GM19099 (cell line): ENCODE measurements at regions not wholly inside any gene's neighbourhood (a gene's known extent, or its start where the extent isn't known, plus 50 kb on each side); places are given as distances from the start of the nearest gene placed in this dataset.

ENCODE experiments used
- POLR2A ChIP-seq: IDR thresholded peaks from 3 replicates; pipeline ENCODE4 v1.6.1; 2011; ENCODE audit warnings: low read depth; ENCODE audit not compliant: insufficient read length; ENCODE audit errors: extremely low read depth

- no peak for TF ChIP-seq POLR2A
These were observed 108.5 kb downstream of the SOCS6 start for GRCh38 chr18:70397259-70397925.

GRCh38 chr18:70394672-70395071 lies 105.8 kb downstream of the SOCS6 start:
- TF ChIP-seq POLR2A = no peak

- no peak for TF ChIP-seq POLR2A
These were observed 101.7 kb downstream of the SOCS6 start for GRCh38 chr18:70390371-70391090.

GRCh38 chr18:70387027-70387426 lies 98.2 kb downstream of the SOCS6 start:
- TF ChIP-seq POLR2A = no peak

DNA sequence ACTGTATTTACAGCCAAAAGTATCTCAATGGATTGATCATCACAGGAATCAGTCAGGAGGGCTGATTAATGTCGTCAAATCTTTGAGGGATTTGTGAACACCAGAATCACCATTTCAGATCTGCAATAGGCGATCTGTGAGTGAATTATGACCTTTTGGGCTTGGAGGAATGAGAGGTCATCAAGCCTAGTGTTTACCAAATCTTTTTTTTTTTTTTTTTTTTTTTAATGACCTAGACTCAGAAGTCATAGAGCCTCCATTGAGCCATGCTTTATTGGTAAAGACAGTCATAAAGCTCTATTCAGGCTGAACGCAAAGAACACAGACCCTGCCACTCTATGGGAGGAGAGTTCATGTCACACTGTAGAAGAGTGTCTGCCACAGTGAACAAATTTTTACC lies 97.7 kb downstream of the SOCS6 start:
- TF ChIP-seq POLR2A = no peak

DNA sequence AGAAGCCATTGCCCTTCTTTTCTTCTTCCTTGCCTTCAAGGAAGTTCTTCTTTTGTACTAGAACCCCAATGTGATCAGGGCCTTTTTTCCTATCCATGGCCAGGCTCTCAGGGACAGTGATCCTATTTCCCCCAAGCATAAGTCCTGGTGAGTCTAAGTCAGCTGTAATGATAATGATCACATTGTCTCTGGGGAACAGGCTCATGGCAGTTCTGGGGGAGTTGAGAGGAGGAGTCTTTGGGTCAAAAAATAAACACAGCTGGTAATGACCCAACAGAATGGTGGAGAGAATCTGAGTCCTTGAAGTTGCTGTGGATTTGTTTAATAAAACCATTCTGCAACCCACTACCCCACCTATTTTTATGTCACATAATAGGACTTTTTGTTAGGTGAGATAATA lies 96.6 kb downstream of the SOCS6 start:
- TF ChIP-seq POLR2A = no peak

DNA sequence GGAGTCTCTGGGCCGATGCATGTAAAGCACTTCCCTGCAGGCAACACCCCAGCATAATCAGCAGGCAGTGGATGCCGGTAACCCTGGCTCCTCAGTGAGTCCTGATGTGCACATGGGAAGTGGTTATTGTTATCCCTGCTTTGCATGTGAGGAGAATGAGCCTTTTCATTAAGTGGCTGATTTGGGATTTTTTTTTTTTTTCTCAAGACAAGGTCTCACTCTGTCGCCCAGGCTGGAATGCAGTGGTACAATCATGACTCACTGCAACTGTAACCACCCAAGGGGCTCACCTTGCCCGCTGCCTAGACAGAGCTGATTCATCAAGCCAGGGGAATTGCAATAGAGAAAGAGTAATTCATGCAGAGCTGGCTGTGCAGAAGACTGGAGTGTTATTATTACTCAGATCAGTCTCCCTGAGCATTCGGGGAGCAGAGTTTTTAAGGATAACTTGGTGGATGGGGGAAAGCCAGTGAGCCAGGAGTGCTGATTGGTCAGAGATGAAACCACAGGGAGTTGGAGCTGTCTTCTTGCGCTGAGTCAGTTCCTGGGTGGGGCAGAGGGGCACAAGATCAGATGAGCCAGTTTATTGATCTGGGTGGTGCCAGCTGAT lies 95.4 kb downstream of the SOCS6 start:
- TF ChIP-seq POLR2A = no peak

DNA sequence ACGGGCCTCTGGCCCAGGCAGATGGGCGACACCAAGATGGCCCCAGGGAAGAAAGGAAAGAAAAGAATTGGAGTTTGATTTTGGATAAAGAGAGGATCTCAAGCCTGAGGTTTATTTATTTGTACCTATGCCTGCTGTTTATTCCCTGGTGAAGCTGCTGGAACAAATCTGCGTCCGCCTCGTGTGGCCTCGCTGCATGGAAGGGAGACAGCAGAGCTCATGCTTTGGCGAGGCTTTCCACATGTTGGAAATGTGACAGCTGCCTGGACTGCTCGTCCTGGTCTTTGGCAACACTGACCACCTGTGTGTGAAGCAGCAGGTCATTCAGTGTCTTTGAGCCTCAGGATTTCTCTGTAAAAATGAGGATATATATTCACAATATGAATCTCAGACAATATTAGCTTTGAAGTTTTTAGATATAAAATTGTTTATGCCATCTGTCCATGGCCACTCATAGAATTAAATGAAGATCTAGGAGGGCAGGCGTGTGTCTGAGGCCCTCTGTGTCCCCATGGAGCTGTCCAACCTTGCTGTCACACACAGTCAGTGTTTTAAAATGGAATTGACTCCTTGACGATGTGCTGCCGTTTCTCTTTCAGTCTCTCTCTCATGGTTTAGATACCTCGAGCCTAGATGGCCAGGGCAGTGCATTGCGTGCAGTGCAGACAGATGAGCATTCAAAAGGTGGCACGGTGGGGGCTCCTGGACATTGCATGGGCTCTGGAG lies 94.3 kb downstream of the SOCS6 start:
- no peak for TF ChIP-seq POLR2A

- no peak for TF ChIP-seq POLR2A
These were observed 93.2 kb downstream of the SOCS6 start for GRCh38 chr18:70382017-70382416.

GRCh38 chr18:70380915-70381896 lies 92.4 kb downstream of the SOCS6 start:
- TF ChIP-seq POLR2A = no peak
